Neural crest cell (in vitro differentiated cells): ENCODE measurements at regions not wholly inside any gene's neighbourhood (a gene's known extent, or its start where the extent isn't known, plus 50 kb on each side); places are given as distances from the start of the nearest gene placed in this dataset.

Experiments
- DNase-seq: peaks from one replicate; pipeline ENCODE4 v3.0.0; 2021; ENCODE audit warnings: low read depth, mixed read lengths, low spot score
- H3K27ac Mint-ChIP-seq: one replicate; pipeline ENCODE4 v1.8.0; 2021; ENCODE audit warnings: mild to moderate bottlenecking, mixed read lengths; ENCODE audit not compliant: unreplicated experiment
- H3K27me3 Mint-ChIP-seq: 2 replicates; pipeline ENCODE4 v1.8.0; 2021; ENCODE audit warnings: low read depth, mild to moderate bottlenecking, mixed read lengths
- H3K36me3 Mint-ChIP-seq: 2 replicates; pipeline ENCODE4 v1.8.0; 2021; ENCODE audit warnings: low read depth, mild to moderate bottlenecking, mixed read lengths
- H3K4me1 Mint-ChIP-seq: 2 replicates; pipeline ENCODE4 v1.8.0; 2021; ENCODE audit warnings: mixed read lengths
- H3K4me3 Mint-ChIP-seq: one replicate; pipeline ENCODE4 v1.8.0; 2021; ENCODE audit warnings: mild to moderate bottlenecking, mixed read lengths
- H3K9me3 Mint-ChIP-seq: 2 replicates; pipeline ENCODE4 v1.8.0; 2021; ENCODE audit warnings: mixed read lengths
- CTCF ChIP-seq: fragments of 200-600 bp; sonication (generic); conservative IDR thresholded peaks from 2 replicates; pipeline ENCODE4 v1.5.0; 2021; ENCODE audit warnings: antibody characterized with exemption, mild to moderate bottlenecking

DNA sequence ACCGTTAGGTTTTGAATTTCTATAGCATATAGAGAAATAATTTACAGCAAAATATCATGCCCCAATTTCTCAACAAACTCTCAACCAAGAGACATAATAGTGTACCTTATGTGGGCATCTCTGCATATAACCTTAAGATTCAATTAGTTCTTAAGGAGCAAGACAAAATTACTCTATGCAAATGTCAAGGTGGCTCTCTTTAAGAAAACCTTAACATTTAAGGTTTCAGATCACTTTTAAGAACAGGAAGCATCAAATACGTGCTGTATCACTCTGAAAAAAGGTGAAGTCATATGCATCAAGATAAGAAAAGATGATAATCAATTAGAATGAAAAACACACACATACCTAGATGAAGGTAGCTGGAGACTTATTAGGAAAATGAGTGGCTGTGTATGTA is 728.0 kb downstream of the FLRT2 start:
- no peak overlapping the region for H3K4me3 Mint-ChIP-seq
- no peak for TF ChIP-seq CTCF
- no peak for DNase-seq
- no peaks in the 10 kb centered on the region for H3K9me3 Mint-ChIP-seq
- no peaks in the 10 kb centered on the region for H3K4me1 Mint-ChIP-seq
- no peaks in the 10 kb centered on the region for H3K36me3 Mint-ChIP-seq
- H3K27me3 Mint-ChIP-seq: no peaks in the 10 kb centered on the region
- H3K27ac Mint-ChIP-seq: no peak overlapping the region

DNA sequence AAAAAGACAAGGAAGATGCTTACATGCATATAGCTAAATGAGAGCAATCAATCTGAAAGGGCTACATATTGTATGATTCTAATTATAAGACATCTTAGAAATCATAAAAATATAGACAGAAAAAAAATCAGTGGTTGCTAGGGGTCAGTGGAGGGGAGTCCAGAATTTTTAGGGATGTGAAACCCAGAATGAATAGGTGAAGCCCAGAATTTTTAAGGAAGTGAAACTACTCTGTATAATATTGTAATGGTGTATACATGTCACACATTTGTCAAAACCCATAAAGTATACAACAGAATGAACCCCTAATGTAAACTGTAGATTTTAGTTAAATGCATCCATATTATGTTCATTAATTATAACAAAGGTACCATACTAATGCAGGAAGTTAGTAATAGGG is 713.2 kb downstream of the FLRT2 start:
- H3K9me3 Mint-ChIP-seq: peaks cover 2% of the 10 kb centered on the region
- no peak overlapping the region for H3K4me3 Mint-ChIP-seq
- no peaks in the 10 kb centered on the region for H3K36me3 Mint-ChIP-seq
- no peaks in the 10 kb centered on the region for H3K27me3 Mint-ChIP-seq
- no peak for TF ChIP-seq CTCF
- no peak for DNase-seq
- no peak overlapping the region for H3K27ac Mint-ChIP-seq
- H3K4me1 Mint-ChIP-seq: no peaks in the 10 kb centered on the region

GRCh38 chr14:86237733-86238132 is 707.8 kb downstream of the FLRT2 start:
- Mint-ChIP-seq H3K27me3 (no peaks in the 10 kb centered on the region), H3K36me3 (no peaks in the 10 kb centered on the region), H3K27ac (no peak overlapping the region), H3K9me3 (peaks cover 13% of the 10 kb centered on the region), H3K4me3 (no peak overlapping the region), H3K4me1 (no peaks in the 10 kb centered on the region)
- no peak for TF ChIP-seq CTCF
- DNase-seq: no peak

- Mint-ChIP-seq H3K36me3 (peaks cover 3% of the 10 kb centered on the region), H3K27me3 (no peaks in the 10 kb centered on the region), H3K9me3 (peaks cover 3% of the 10 kb centered on the region), H3K4me3 (no peak overlapping the region), H3K27ac (no peak overlapping the region), H3K4me1 (peaks cover 10% of the 10 kb centered on the region)
- no peak for TF ChIP-seq CTCF
- no peak for DNase-seq
Observed at GRCh38 chr14:86221755-86222154, 691.8 kb downstream of the FLRT2 start.

GRCh38 chr14:86221000-86221399 is 691.1 kb downstream of the FLRT2 start:
- Mint-ChIP-seq H3K9me3 (no peaks in the 10 kb centered on the region), H3K4me1 (peaks cover 10% of the 10 kb centered on the region), H3K4me3 (no peak overlapping the region), H3K27me3 (no peaks in the 10 kb centered on the region), H3K36me3 (no peaks in the 10 kb centered on the region), H3K27ac (peak overlapping the region; percentile 23)
- no peak for TF ChIP-seq CTCF
- no peak for DNase-seq

DNA sequence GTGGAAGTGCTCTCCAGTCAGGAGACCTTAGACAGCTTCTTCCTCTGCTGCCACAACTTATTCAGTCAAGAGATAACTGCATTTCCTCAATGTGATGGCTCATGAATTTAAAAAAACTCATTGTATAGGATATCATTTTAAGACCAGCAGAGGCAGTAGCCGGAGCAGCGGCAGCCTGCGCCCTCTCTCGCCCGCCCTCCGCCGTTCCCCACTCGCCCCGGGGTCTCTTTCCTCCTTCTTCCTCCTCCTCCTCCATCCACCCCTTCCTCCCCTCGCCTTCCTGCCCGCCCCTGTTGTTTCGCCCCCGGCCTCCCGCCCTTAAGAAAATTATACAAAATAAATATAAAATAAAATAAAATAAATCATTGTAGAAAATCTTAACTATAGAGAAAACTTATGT is 687.6 kb downstream of the FLRT2 start:
- H3K9me3 Mint-ChIP-seq: no peaks in the 10 kb centered on the region
- DNase-seq: no peak
- no peak for TF ChIP-seq CTCF
- no peaks in the 10 kb centered on the region for H3K27me3 Mint-ChIP-seq
- H3K36me3 Mint-ChIP-seq: no peaks in the 10 kb centered on the region
- H3K4me1 Mint-ChIP-seq: peaks cover 10% of the 10 kb centered on the region
- no peak overlapping the region for H3K4me3 Mint-ChIP-seq
- no peak overlapping the region for H3K27ac Mint-ChIP-seq
